NT2/D1 (cell line): ENCODE measurements at regions not wholly inside any gene's neighbourhood (a gene's known extent, or its start where the extent isn't known, plus 50 kb on each side); places are given as distances from the start of the nearest gene placed in this dataset.

Experiments
- SUZ12 ChIP-seq: IDR thresholded peaks from 2 replicates; pipeline ENCODE4 v1.6.1; 2011; ENCODE audit not compliant: insufficient read length, insufficient read depth; ENCODE audit errors: extremely low read depth
- YY1 ChIP-seq: IDR thresholded peaks from 2 replicates; pipeline ENCODE4 v1.6.1; 2011; ENCODE audit not compliant: insufficient read length, insufficient read depth
- ZNF274 ChIP-seq: IDR thresholded peaks from 2 replicates; pipeline ENCODE4 v1.6.1; 2011; ENCODE audit warnings: mild to moderate bottlenecking, low read depth, low read length

- TF ChIP-seq YY1 (no peak), SUZ12 (no peak), ZNF274 (no peak)
These were observed 381.5 kb upstream of the B3GALT2 start for GRCh38 chr1:193567937-193568336.
